ENCODE measurements at regions not wholly inside any gene's neighbourhood (a gene's known extent, or its start where the extent isn't known, plus 50 kb on each side); places are given as distances from the start of the nearest gene placed in this dataset.

GRCh38 chr10:131425752-131426533 lies 114.4 kb upstream of the TCERG1L start:
- no peak for DNase-seq

- no peak for DNase-seq
Observed at GRCh38 chr10:131426534-131426898, 115.0 kb upstream of the TCERG1L start.

GRCh38 chr10:131427281-131427680 lies 115.8 kb upstream of the TCERG1L start:
- DNase-seq = no peak

GRCh38 chr10:131427901-131428300 lies 116.4 kb upstream of the TCERG1L start:
- no peak for DNase-seq

- DNase-seq = no peak
Observed at GRCh38 chr10:131429141-131429540, 117.6 kb upstream of the TCERG1L start.

- DNase-seq = no peak
Observed at GRCh38 chr10:131429942-131430341, 118.4 kb upstream of the TCERG1L start.

GRCh38 chr10:131430716-131431412 lies 119.3 kb upstream of the TCERG1L start:
- no peak for DNase-seq

- DNase-seq = no peak
Observed at GRCh38 chr10:131431533-131431932, 120.0 kb upstream of the TCERG1L start.

GRCh38 chr10:131431978-131432690 lies 120.6 kb upstream of the TCERG1L start:
- DNase-seq = no peak

- DNase-seq = no peak
Observed at GRCh38 chr10:131433568-131433967, 122.0 kb upstream of the TCERG1L start.

- no peak for DNase-seq
Observed at GRCh38 chr10:131435232-131435631, 123.7 kb upstream of the TCERG1L start.

- DNase-seq = no peak
Observed at GRCh38 chr10:131435760-131436457, 124.4 kb upstream of the TCERG1L start.

GRCh38 chr10:131436458-131436857 lies 124.9 kb upstream of the TCERG1L start:
- DNase-seq = no peak

GRCh38 chr10:131437556-131438475 lies 126.3 kb upstream of the TCERG1L start:
- no peak for DNase-seq

GRCh38 chr10:131438665-131439064 lies 127.1 kb upstream of the TCERG1L start:
- DNase-seq = no peak

- no peak for DNase-seq
Observed at GRCh38 chr10:131439705-131440104, 128.2 kb upstream of the TCERG1L start.

GRCh38 chr10:131440405-131441360 lies 129.2 kb upstream of the TCERG1L start:
- DNase-seq = no peak

- no peak for DNase-seq
Observed at GRCh38 chr10:131442271-131442670, 130.8 kb upstream of the TCERG1L start.

GRCh38 chr10:131444286-131444685 lies 132.8 kb upstream of the TCERG1L start:
- no peak for DNase-seq

GRCh38 chr10:131444862-131445461 lies 133.4 kb upstream of the TCERG1L start:
- no peak for DNase-seq
